ENCODE measurements at regions not wholly inside any gene's neighbourhood (a gene's known extent, or its start where the extent isn't known, plus 50 kb on each side); places are given as distances from the start of the nearest gene placed in this dataset.

DNA sequence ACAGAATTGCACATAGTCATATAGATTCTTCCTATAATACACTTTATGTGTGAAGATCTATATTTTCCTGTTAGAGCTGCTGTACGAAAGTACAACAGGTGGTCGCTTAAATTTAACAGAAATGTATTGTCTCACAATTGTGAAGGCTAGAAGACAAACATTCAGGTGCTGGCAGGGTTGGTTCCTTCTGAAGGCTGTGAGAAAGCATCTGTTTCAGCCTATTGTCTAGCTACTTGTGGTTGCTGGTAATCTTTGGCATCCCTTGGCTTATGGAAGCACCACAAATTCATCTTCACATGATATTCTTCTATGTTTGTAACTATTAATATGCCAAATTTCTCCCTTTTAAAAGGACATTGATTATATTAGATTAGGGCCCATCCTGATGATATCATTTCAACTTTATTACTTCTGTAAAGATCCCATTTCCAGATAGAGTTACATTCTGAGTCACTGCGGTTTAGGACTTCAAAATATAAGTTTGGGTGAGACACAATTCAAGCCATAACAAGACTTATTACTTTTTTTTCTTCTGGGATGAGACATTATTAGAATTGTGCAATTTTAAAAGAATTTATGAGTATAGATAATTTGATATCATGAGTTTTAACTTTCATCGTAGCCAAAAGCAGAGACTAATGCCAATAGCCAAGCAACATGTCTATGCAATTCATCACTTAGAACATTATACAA is 248.1 kb upstream of the BCHE start:
- TF ChIP-seq, protein P1, sequence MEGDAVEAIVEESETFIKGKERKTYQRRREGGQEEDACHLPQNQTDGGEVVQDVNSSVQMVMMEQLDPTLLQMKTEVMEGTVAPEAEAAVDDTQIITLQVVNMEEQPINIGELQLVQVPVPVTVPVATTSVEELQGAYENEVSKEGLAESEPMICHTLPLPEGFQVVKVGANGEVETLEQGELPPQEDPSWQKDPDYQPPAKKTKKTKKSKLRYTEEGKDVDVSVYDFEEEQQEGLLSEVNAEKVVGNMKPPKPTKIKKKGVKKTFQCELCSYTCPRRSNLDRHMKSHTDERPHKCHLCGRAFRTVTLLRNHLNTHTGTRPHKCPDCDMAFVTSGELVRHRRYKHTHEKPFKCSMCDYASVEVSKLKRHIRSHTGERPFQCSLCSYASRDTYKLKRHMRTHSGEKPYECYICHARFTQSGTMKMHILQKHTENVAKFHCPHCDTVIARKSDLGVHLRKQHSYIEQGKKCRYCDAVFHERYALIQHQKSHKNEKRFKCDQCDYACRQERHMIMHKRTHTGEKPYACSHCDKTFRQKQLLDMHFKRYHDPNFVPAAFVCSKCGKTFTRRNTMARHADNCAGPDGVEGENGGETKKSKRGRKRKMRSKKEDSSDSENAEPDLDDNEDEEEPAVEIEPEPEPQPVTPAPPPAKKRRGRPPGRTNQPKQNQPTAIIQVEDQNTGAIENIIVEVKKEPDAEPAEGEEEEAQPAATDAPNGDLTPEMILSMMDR (IDR thresholded peaks at IDR 0.05), result no peak
- no peak for TF ChIP-seq EZH2 (IDR thresholded peaks at IDR 0.05)
